K562 (cell line): ENCODE measurements at regions not wholly inside any gene's neighbourhood (a gene's known extent, or its start where the extent isn't known, plus 50 kb on each side); places are given as distances from the start of the nearest gene placed in this dataset.

ENCODE experiments used
- ATAC-seq: fragments of 200-7000 bp; cut with Tn5 transposase; 3 replicates; pipeline ENCODE4 v1.9.1; 2020; ENCODE audit warnings: moderate library complexity
- BruUV-seq: library from RNA; stranded (reverse); fragments of 400-500 nt; replicated peaks from 2 replicates; lab custom pipeline; 2021; lab: Mats Ljungman, UMichigan
- CTCF ChIA-PET: fragments of 300-600 bp; formaldehyde crosslinking; extraction: SDS; loops from one replicate; lab custom pipeline; 2021; ENCODE audit warnings: low intra/inter-chr PET ratio; lab: Yijun Ruan, JAX
- POLR2A ChIA-PET: fragments of 300-600, 350-650 bp; sonication (Branson Sonifier 250); formaldehyde crosslinking; extraction: SDS; loops from one replicate; lab custom pipeline; 2021; ENCODE audit warnings: antibody characterized with exemption, inconsistent platforms; lab: Yijun Ruan, JAX
- DNase-seq, 4 experiments: peaks; one replicate each; pipeline versions ENCODE4 v3.0.0 to v3.0.0-alpha.2; 2011 to 2018; ENCODE audit warnings: low spot score in 3 of 4, mixed read lengths in 3 of 4; ENCODE audit errors: extremely low read depth in 1 of 4
- FAIRE-seq: peaks from 2 replicates; lab custom pipeline; 2011; peaks lifted over from hg19 to GRCh38; lab: Jason Lieb, UNC
- H2AFZ ChIP-seq: 2 replicates; pipeline ENCODE4 v1.6.0; 2011; ENCODE audit warnings: low read depth, low read length, control low read depth, inconsistent platforms
- H3K27ac ChIP-seq: fragments of 200-600 bp; 3 replicates; pipeline ENCODE4 v1.8.0; 2011; ENCODE audit warnings: low read depth, mild to moderate bottlenecking, control low read depth, inconsistent platforms, low read length, moderate library complexity, mixed read lengths; ENCODE audit errors: extremely low read depth
- H3K27me3 ChIP-seq, 2 experiments: fragments of 300-600 bp in 1 of 2; 2 replicates in 1 of 2; 3 replicates in 1 of 2; pipeline versions ENCODE4 v1.6.0 to v1.8.0; 2011; ENCODE audit warnings: inconsistent platforms in 2 of 2, low read length in 2 of 2, mild to moderate bottlenecking in 1 of 2, mixed read lengths in 1 of 2, moderate library complexity in 1 of 2; ENCODE audit not compliant: control insufficient read depth in 2 of 2, insufficient read depth in 2 of 2
- H3K36me3 ChIP-seq: fragments of 300-600 bp; 3 replicates; pipeline ENCODE4 v1.8.0; 2011; ENCODE audit warnings: mild to moderate bottlenecking, low read length, inconsistent platforms; ENCODE audit not compliant: control insufficient read depth, insufficient read depth
- H3K4me1 ChIP-seq, 2 experiments: fragments of 200-600 bp in 1 of 2; replicated peaks in 1 of 2; 2 replicates in 1 of 2; 3 replicates in 1 of 2; pipeline versions ENCODE4 v1.5.1 to v1.8.0; 2011; ENCODE audit warnings: inconsistent platforms in 2 of 2, low read length in 2 of 2, mild to moderate bottlenecking in 1 of 2, mixed read lengths in 1 of 2, moderate library complexity in 1 of 2; ENCODE audit not compliant: control insufficient read depth in 2 of 2, insufficient read depth in 2 of 2
- H3K4me2 ChIP-seq: 2 replicates; pipeline ENCODE4 v1.6.1; 2011; ENCODE audit warnings: low read length, control low read depth, inconsistent platforms, mixed read lengths; ENCODE audit not compliant: insufficient read depth
- H3K4me3 ChIP-seq: fragments of 200-600 bp; sonication (generic), shearing (Covaris generic); 2 replicates; pipeline ENCODE4 v1.5.1; 2016; ENCODE audit warnings: control low read depth, inconsistent platforms
- H3K79me2 ChIP-seq: fragments of 200-600 bp; 3 replicates; pipeline ENCODE4 v1.8.0; 2011; ENCODE audit warnings: low read length, inconsistent platforms; ENCODE audit not compliant: control insufficient read depth, insufficient read depth
- H3K9ac ChIP-seq, 2 experiments: 2 replicates each; pipeline versions ENCODE4 v1.6.0 to v1.6.1; 2011; ENCODE audit warnings: low read depth in 2 of 2, low read length in 2 of 2, control low read depth in 1 of 2, inconsistent platforms in 1 of 2, mild to moderate bottlenecking in 1 of 2, mixed read lengths in 1 of 2; ENCODE audit not compliant: insufficient read depth in 1 of 2
- H3K9me1 ChIP-seq: one replicate; pipeline ENCODE4 v1.6.0; 2011; ENCODE audit warnings: inconsistent platforms, mild to moderate bottlenecking, low read length, moderate library complexity; ENCODE audit not compliant: control insufficient read depth, insufficient read depth
- H3K9me3 ChIP-seq: replicated peaks from 2 replicates; pipeline ENCODE4 v1.5.1; 2011; ENCODE audit warnings: low read depth, low read length, inconsistent platforms; ENCODE audit not compliant: control insufficient read depth, insufficient read depth
- H4K20me1 ChIP-seq: replicated peaks from 2 replicates; pipeline ENCODE4 v1.6.1; 2011; ENCODE audit warnings: low read length, inconsistent platforms, mixed read lengths; ENCODE audit not compliant: control insufficient read depth, insufficient read depth
- ARID1B ChIP-seq: fragments of 450-650 bp; IDR thresholded peaks from 2 replicates; pipeline ENCODE4 v1.6.1; 2016; ENCODE audit warnings: antibody characterized with exemption, mild to moderate bottlenecking, inconsistent platforms
- CEBPZ ChIP-seq: fragments of 150-350 bp; IDR thresholded peaks from 2 replicates; pipeline ENCODE4 v1.6.1; 2014; ENCODE audit warnings: low read depth, mild to moderate bottlenecking, low read length, borderline replicate concordance
- CSDE1 ChIP-seq, 2 experiments: fragments of 450-650 bp; IDR thresholded peaks; 2 replicates each; pipeline ENCODE4 v1.6.1; 2016; ENCODE audit warnings: mild to moderate bottlenecking in 1 of 2
- HLTF ChIP-seq: fragments of 450-650 bp; IDR thresholded peaks from 2 replicates; pipeline ENCODE4 v1.6.1; 2016
- HNRNPLL ChIP-seq: fragments of 200-400 bp; formaldehyde crosslinking; IDR thresholded peaks from 2 replicates; pipeline ENCODE4 v1.6.1; 2017; ENCODE audit warnings: low read length, low read depth, mild to moderate bottlenecking; ENCODE audit not compliant: poor library complexity, severe bottlenecking
- HNRNPUL1 ChIP-seq: fragments of 200-400 bp; formaldehyde crosslinking; IDR thresholded peaks from 2 replicates; pipeline ENCODE4 v1.6.1; 2017; ENCODE audit warnings: low read length
- MAFK ChIP-seq: IDR thresholded peaks from 2 replicates; pipeline ENCODE4 v1.6.1; 2011; ENCODE audit warnings: low read length, improper control_type of control experiment
- NFIC ChIP-seq: fragments of 450-650 bp; IDR thresholded peaks from 2 replicates; pipeline ENCODE4 v1.6.1; 2017; ENCODE audit warnings: mild to moderate bottlenecking, inconsistent platforms
- RBBP5 ChIP-seq: fragments of 200-600 bp; sonication (generic); IDR thresholded peaks from 2 replicates; pipeline ENCODE4 v1.6.1; 2012; ENCODE audit warnings: borderline replicate concordance, mild to moderate bottlenecking, low read length, control low read depth, inconsistent platforms; ENCODE audit not compliant: insufficient read depth, poor library complexity, severe bottlenecking
- SRSF3 ChIP-seq: fragments of 200-400 bp; formaldehyde crosslinking; IDR thresholded peaks from 2 replicates; pipeline ENCODE4 v1.6.1; 2016; ENCODE audit warnings: mild to moderate bottlenecking, low read length, moderate library complexity; ENCODE audit not compliant: insufficient read depth
- TOE1 ChIP-seq, 2 experiments: fragments of 450-650 bp in 1 of 2; sonication (generic) in 1 of 2; formaldehyde crosslinking in 1 of 2; IDR thresholded peaks; 2 replicates each; pipeline versions ENCODE4 v1.7.1 to v1.8.0; 2016 to 2022; ENCODE audit warnings: borderline replicate concordance in 2 of 2, mild to moderate bottlenecking in 2 of 2, antibody characterized with exemption in 1 of 2, inconsistent platforms in 1 of 2, low read depth in 1 of 2, missing genetic modification reagents in 1 of 2, moderate library complexity in 1 of 2
- WHSC1 ChIP-seq: IDR thresholded peaks from one replicate; pipeline ENCODE4 v1.6.1; 2012; ENCODE audit warnings: low read length, control low read depth, inconsistent platforms
- ZNF24 ChIP-seq: fragments of 450-650 bp; IDR thresholded peaks from 2 replicates; pipeline ENCODE4 v1.6.1; 2016
- WGBS: fragments of 100-300 bp; shearing (Covaris generic); methylation state at CpG from one replicate; pipeline ENCODE4 v1.1.6; 2016; ENCODE audit warnings: low coverage, mixed read lengths; ENCODE audit not compliant: insufficient coverage; ENCODE audit errors: missing lambda C conversion rate; 5-methylcytosine and 5-hydroxymethylcytosine counted together
- in situ Hi-C: fragments of 300-500 bp; cut with MboI; formaldehyde crosslinking; loops from 4 replicates; pipeline ENCODE4 v1.15.0; 2018; ENCODE audit warnings: inconsistent platforms, mixed read lengths
- intact Hi-C: fragments of 100-400 bp; cut with micrococcal nuclease; formaldehyde crosslinking; loops from 2 replicates; pipeline ENCODE4 v1.14.2; 2022

- TF ChIP-seq TOE1 (IDR thresholded peaks at IDR 0.05; ENCODE audit: borderline replicate concordance) = no peak
- no peak for TF ChIP-seq TOE1 (CRISPR knock-in tag; IDR thresholded peaks at IDR 0.05; ENCODE audit: borderline replicate concordance, low read depth)
- TF ChIP-seq ZNF24 = no peak
- no peak for TF ChIP-seq RBBP5
- TF ChIP-seq, all 486 proteins: peak for 0
Measured at GRCh38 chr11:28922386-28922981, 814.3 kb downstream of the METTL15 start (continued).

GRCh38 chr11:28919194-28919593 is 811.0 kb downstream of the METTL15 start:
- no peak for DNase-seq
- Histone ChIP-seq H3K9me3 (no peaks in the 10 kb centered on the region; the same call in none of the 2 replicates), H4K20me1 (no peaks in the 10 kb centered on the region), H3K9ac (no peak overlapping the region)
- CTCF ChIA-PET = no interaction called here
- TF ChIP-seq HLTF = no peak
- TF ChIP-seq, all 486 proteins: peak for 0
- FAIRE-seq (no peak), ATAC-seq (no peak)
- POLR2A ChIA-PET = no interaction called here
- in situ Hi-C loops = no loop called here
- intact Hi-C loops = no loop called here
- H3K9me1 ChIP-seq = no peaks in the 10 kb centered on the region
- H3K79me2 ChIP-seq = no peaks in the 10 kb centered on the region
- BruUV-seq = no TSS peak
- no peak overlapping the region for H3K27ac ChIP-seq
- 1% methylated on average over 5 of the region's 5 CpGs for WGBS
- H2AFZ ChIP-seq = no peak overlapping the region
- no peaks in the 10 kb centered on the region for H3K27me3 ChIP-seq
- no peak overlapping the region for H3K4me3 ChIP-seq
- H3K36me3 ChIP-seq = no peaks in the 10 kb centered on the region
- no peaks in the 10 kb centered on the region for H3K4me1 ChIP-seq
- H3K4me2 ChIP-seq = no peak overlapping the region

GRCh38 chr11:28913883-28914282 is 805.7 kb downstream of the METTL15 start:
- H3K9ac ChIP-seq = no peak overlapping the region
- no peak for ATAC-seq
- no peaks in the 10 kb centered on the region for H3K4me1 ChIP-seq
- POLR2A ChIA-PET = no interaction called here
- in situ Hi-C loops = no loop called here
- no peak for FAIRE-seq
- intact Hi-C loops = no loop called here
- no peaks in the 10 kb centered on the region for H3K36me3 ChIP-seq
- no peaks in the 10 kb centered on the region for H3K27me3 ChIP-seq
- H3K4me3 ChIP-seq = no peak overlapping the region
- H3K9me1 ChIP-seq = no peaks in the 10 kb centered on the region
- CTCF ChIA-PET = no interaction called here
- H3K27ac ChIP-seq = no peak overlapping the region
- no peaks in the 10 kb centered on the region for H3K79me2 ChIP-seq
- H3K4me2 ChIP-seq = no peak overlapping the region
- no peaks in the 10 kb centered on the region; the same call in 1 of the 2 replicates for H3K9me3 ChIP-seq
- no peaks in the 10 kb centered on the region for H4K20me1 ChIP-seq
- BruUV-seq = no TSS peak
- H2AFZ ChIP-seq = no peak overlapping the region
- no peak for DNase-seq
- no peak for TF ChIP-seq SRSF3
- no peak for TF ChIP-seq NFIC
- no peak for TF ChIP-seq HNRNPLL
- TF ChIP-seq ARID1B = no peak
- TF ChIP-seq HNRNPUL1 = no peak
- TF ChIP-seq CSDE1 (IDR thresholded peaks at IDR 0.05) = no peak
- TF ChIP-seq MAFK = no peak
- no peak for TF ChIP-seq WHSC1
- TF ChIP-seq CEBPZ = no peak
